Calu3 (cell line): ENCODE measurements at regions not wholly inside any gene's neighbourhood (a gene's known extent, or its start where the extent isn't known, plus 50 kb on each side); places are given as distances from the start of the nearest gene placed in this dataset.

Experiments used
- BruUV-seq: library from RNA; stranded (reverse); fragments of 400-500 nt; replicated peaks from 2 replicates; lab custom pipeline; 2021; lab: Mats Ljungman, UMichigan
- CTCF ChIA-PET: fragments of 300-600 bp; sonication (Branson Sonifier 250); formaldehyde crosslinking; loops from one replicate; lab custom pipeline; 2022; ENCODE audit warnings: antibody characterized with exemption; lab: Charles Lee
- DNase-seq: peaks from one replicate; pipeline ENCODE4 v3.0.0; 2022
- H3K27ac Mint-ChIP-seq: one replicate; pipeline ENCODE4 v1.8.0; 2022; ENCODE audit warnings: mixed read lengths; ENCODE audit not compliant: unreplicated experiment
- H3K27me3 Mint-ChIP-seq: one replicate; pipeline ENCODE4 v1.8.0; 2022; ENCODE audit warnings: mixed read lengths; ENCODE audit not compliant: unreplicated experiment
- H3K36me3 Mint-ChIP-seq: one replicate; pipeline ENCODE4 v1.8.0; 2022; ENCODE audit warnings: mild to moderate bottlenecking, moderate library complexity, mixed read lengths; ENCODE audit not compliant: insufficient read depth, unreplicated experiment
- H3K4me1 Mint-ChIP-seq: one replicate; pipeline ENCODE4 v1.8.0; 2022; ENCODE audit warnings: mild to moderate bottlenecking, low read depth, mixed read lengths; ENCODE audit not compliant: unreplicated experiment
- H3K4me3 Mint-ChIP-seq: one replicate; pipeline ENCODE4 v1.8.0; 2022; ENCODE audit warnings: mild to moderate bottlenecking, low read depth, moderate library complexity, mixed read lengths; ENCODE audit not compliant: unreplicated experiment
- H3K9me3 Mint-ChIP-seq: one replicate; pipeline ENCODE4 v1.8.0; 2022; ENCODE audit warnings: low read depth, mixed read lengths; ENCODE audit not compliant: unreplicated experiment
- intact Hi-C: fragments of 100-400 bp; cut with micrococcal nuclease; formaldehyde crosslinking; loops from one replicate; pipeline ENCODE4 v1.10.0; 2022; ENCODE audit not compliant: unreplicated experiment
- TF ChIP-seq, protein P1 (sequence below): fragments of 200-600 bp; IDR thresholded peaks from one replicate; pipeline ENCODE4 v1.8.0; 2022; ENCODE audit warnings: antibody characterized with exemption; ENCODE audit not compliant: unreplicated experiment

DNA sequence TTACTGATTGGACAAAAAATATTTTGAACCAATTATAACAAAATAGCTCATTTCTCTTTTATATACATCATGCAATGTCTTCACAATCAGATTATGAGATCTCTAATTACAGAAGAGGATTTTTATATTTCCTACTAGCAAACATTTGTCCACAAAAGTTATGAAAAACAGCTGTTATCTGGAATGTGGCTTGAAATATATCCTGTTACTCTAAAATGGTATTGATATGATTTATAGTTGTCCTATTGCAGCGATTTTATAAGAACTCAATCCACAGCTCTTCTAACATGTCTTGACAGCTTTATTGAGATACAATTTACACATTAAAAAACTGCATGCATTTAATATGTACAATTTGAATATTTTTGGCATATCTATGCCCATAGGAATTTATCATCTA lies 779.9 kb upstream of the ACO1 start:
- CTCF ChIA-PET, result no interaction called here

DNA sequence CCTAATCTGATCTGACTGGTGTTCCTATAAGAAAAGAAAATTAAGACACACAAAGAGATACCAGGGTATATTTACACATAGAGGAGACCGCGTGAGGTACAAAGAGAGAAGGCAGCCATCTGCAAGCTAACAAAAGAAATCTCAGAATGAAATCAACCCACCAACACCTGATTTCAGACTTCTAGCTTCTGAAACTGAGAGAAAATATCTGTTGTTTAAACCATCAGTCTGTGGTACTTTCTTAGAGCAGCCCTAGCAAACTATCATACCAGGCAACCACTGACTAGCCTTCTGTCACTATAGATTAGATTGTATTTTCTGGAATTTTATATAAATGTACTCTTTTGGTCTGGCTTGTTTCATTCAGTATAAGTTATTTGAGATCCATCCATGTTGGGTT lies 779.3 kb upstream of the ACO1 start:
- TF ChIP-seq, protein P1, sequence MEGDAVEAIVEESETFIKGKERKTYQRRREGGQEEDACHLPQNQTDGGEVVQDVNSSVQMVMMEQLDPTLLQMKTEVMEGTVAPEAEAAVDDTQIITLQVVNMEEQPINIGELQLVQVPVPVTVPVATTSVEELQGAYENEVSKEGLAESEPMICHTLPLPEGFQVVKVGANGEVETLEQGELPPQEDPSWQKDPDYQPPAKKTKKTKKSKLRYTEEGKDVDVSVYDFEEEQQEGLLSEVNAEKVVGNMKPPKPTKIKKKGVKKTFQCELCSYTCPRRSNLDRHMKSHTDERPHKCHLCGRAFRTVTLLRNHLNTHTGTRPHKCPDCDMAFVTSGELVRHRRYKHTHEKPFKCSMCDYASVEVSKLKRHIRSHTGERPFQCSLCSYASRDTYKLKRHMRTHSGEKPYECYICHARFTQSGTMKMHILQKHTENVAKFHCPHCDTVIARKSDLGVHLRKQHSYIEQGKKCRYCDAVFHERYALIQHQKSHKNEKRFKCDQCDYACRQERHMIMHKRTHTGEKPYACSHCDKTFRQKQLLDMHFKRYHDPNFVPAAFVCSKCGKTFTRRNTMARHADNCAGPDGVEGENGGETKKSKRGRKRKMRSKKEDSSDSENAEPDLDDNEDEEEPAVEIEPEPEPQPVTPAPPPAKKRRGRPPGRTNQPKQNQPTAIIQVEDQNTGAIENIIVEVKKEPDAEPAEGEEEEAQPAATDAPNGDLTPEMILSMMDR, result no peak
- H3K9me3 Mint-ChIP-seq, result peaks cover 7% of the 10 kb centered on the region
- no peak overlapping the region for H3K4me3 Mint-ChIP-seq
- DNase-seq, result no peak
- BruUV-seq, result no TSS peak
- H3K36me3 Mint-ChIP-seq, result no peaks in the 10 kb centered on the region
- CTCF ChIA-PET, result no interaction called here
- H3K27ac Mint-ChIP-seq, result no peak overlapping the region
- H3K4me1 Mint-ChIP-seq, result peaks cover 22% of the 10 kb centered on the region
- intact Hi-C loops, result no loop called here
- H3K27me3 Mint-ChIP-seq, result no peaks in the 10 kb centered on the region

More for the DNA sequence above, 779.9 kb upstream of the ACO1 start:
- Mint-ChIP-seq H3K27ac (no peak overlapping the region), H3K36me3 (no peaks in the 10 kb centered on the region), H3K4me1 (peaks cover 22% of the 10 kb centered on the region), H3K27me3 (no peaks in the 10 kb centered on the region), H3K4me3 (no peak overlapping the region), H3K9me3 (peaks cover 7% of the 10 kb centered on the region)
- intact Hi-C loops, result no loop called here
- TF ChIP-seq, protein P1, result no peak
- no peak for DNase-seq
- BruUV-seq, result no TSS peak

DNA sequence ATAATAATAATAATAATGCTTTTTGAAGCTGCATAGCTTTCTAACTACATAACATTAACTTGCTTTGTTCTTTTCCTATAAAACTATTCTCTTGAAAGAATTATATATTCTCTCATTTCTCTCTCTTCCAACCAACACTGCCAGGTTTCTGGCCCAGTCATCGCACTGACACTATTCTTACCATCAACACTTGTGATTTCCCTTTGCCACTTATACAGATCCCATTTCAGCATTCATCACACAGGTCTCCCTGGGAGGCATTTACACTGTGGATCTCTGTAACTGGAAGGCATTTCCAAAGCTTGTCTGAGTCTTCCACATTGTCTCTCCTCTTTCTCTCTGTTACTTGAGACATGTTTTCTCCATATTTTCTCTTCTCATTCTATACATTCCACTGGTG lies 777.8 kb upstream of the ACO1 start:
- no peak overlapping the region for H3K27ac Mint-ChIP-seq
- peaks cover 7% of the 10 kb centered on the region for H3K9me3 Mint-ChIP-seq
- CTCF ChIA-PET, result no interaction called here
- intact Hi-C loops, result no loop called here
- no peak for DNase-seq
- no peaks in the 10 kb centered on the region for H3K27me3 Mint-ChIP-seq
- TF ChIP-seq, protein P1, result no peak
- H3K36me3 Mint-ChIP-seq, result no peaks in the 10 kb centered on the region
- peaks cover 22% of the 10 kb centered on the region for H3K4me1 Mint-ChIP-seq
- BruUV-seq, result no TSS peak
- H3K4me3 Mint-ChIP-seq, result no peak overlapping the region

DNA sequence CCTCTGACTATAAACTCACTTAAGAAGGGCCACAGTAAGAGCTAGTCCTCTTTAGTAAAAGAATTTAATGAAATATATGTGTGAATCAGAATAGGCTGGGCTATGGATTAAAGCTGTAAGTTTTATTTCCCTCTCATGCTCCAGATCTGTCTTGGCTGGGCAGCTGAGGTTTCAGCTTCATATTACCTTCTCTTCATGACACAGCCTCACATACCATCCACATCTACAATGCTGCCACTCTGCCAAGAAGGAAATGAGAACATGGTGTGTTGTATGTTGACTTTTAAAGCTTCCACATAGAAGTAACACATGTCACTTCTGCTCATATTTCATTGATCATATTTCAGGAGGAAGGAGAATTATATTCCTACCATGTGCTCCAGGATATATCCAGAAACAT lies 776.0 kb upstream of the ACO1 start:
- no peak for DNase-seq
- Mint-ChIP-seq H3K27me3 (no peaks in the 10 kb centered on the region), H3K4me1 (peaks cover 37% of the 10 kb centered on the region), H3K36me3 (no peaks in the 10 kb centered on the region), H3K27ac (peak overlapping the region; percentile 52), H3K9me3 (peaks cover 7% of the 10 kb centered on the region), H3K4me3 (no peak overlapping the region)
- CTCF ChIA-PET, result interaction anchor here (0.5 to 1.2 kb wide), 4 partner anchors 10 to 571 kb away, joined by 3 to 8 read pairs (median 4); no protein-coding TSS in a partner anchor
- TF ChIP-seq, protein P1, result no peak
- intact Hi-C loops, result no loop called here
- BruUV-seq, result no TSS peak
